ENCODE measurements at regions not wholly inside any gene's neighbourhood (a gene's known extent, or its start where the extent isn't known, plus 50 kb on each side); places are given as distances from the start of the nearest gene placed in this dataset.

GRCh38 chr2:4445821-4446220 is 742.4 kb downstream of the DCDC2C start:
- Histone ChIP-seq H3K36me3 (replicated peaks) (no peaks in the 10 kb centered on the region), H3K4me1 (no peaks in the 10 kb centered on the region), H3K4me3 (no peak overlapping the region), H3K27me3 (ENCODE audit: low read depth) (no peaks in the 10 kb centered on the region), H3K9me3 (no peaks in the 10 kb centered on the region)
- DNase-seq (ENCODE audit: low spot score in 2 of 2), result no peak
- in situ Hi-C loops (cut with MboI; ENCODE audit: low sequenced_read_pairs), result no loop called here

- Histone ChIP-seq H3K27me3 (ENCODE audit: low read depth) (0 out of 2 replicates have a peak, but pooled peaks cover 2% of the 10 kb centered on the region), H3K9me3 (no peaks in the 10 kb centered on the region; the same call in 1 of the 2 replicates), H3K36me3 (replicated peaks) (no peaks in the 10 kb centered on the region), H3K4me3 (no peak overlapping the region), H3K4me1 (no peaks in the 10 kb centered on the region)
- in situ Hi-C loops (cut with MboI; ENCODE audit: low sequenced_read_pairs), result no loop called here
- DNase-seq (ENCODE audit: low spot score in 2 of 2), result no peak
These were observed 751.5 kb downstream of the DCDC2C start for GRCh38 chr2:4454907-4455306.

GRCh38 chr2:4455486-4456155 is 752.2 kb downstream of the DCDC2C start:
- Histone ChIP-seq H3K4me3 (no peak overlapping the region), H3K4me1 (no peaks in the 10 kb centered on the region), H3K9me3 (no peaks in the 10 kb centered on the region; the same call in 1 of the 2 replicates), H3K27me3 (ENCODE audit: low read depth) (0 out of 2 replicates have a peak, but pooled peaks cover 2% of the 10 kb centered on the region), H3K36me3 (replicated peaks) (no peaks in the 10 kb centered on the region)
- in situ Hi-C loops (cut with MboI; ENCODE audit: low sequenced_read_pairs), result no loop called here
- no peak for DNase-seq (ENCODE audit: low spot score in 2 of 2)

- DNase-seq (ENCODE audit: low spot score in 2 of 2), result no peak
- Histone ChIP-seq H3K36me3 (replicated peaks) (no peaks in the 10 kb centered on the region), H3K4me3 (no peak overlapping the region), H3K4me1 (no peaks in the 10 kb centered on the region), H3K9me3 (no peaks in the 10 kb centered on the region), H3K27me3 (ENCODE audit: low read depth) (no peaks in the 10 kb centered on the region)
- in situ Hi-C loops (cut with MboI; ENCODE audit: low sequenced_read_pairs), result no loop called here
These were observed 761.4 kb downstream of the DCDC2C start for GRCh38 chr2:4464634-4465266.

GRCh38 chr2:4465671-4466070 is 762.3 kb downstream of the DCDC2C start:
- Histone ChIP-seq H3K27me3 (ENCODE audit: low read depth) (no peaks in the 10 kb centered on the region), H3K4me1 (no peaks in the 10 kb centered on the region), H3K4me3 (no peak overlapping the region), H3K9me3 (no peaks in the 10 kb centered on the region), H3K36me3 (replicated peaks) (no peaks in the 10 kb centered on the region)
- DNase-seq (ENCODE audit: low spot score in 2 of 2), result no peak
- in situ Hi-C loops (cut with MboI; ENCODE audit: low sequenced_read_pairs), result no loop called here

- H3K27me3 ChIP-seq (ENCODE audit: low read depth), result no peaks in the 10 kb centered on the region
- DNase-seq (ENCODE audit: low spot score in 2 of 2), result no peak
- H3K36me3 ChIP-seq (replicated peaks), result no peaks in the 10 kb centered on the region
- H3K9me3 ChIP-seq, result no peaks in the 10 kb centered on the region
- in situ Hi-C loops (cut with MboI; ENCODE audit: low sequenced_read_pairs), result no loop called here
- H3K4me1 ChIP-seq, result no peaks in the 10 kb centered on the region
- H3K4me3 ChIP-seq, result no peak overlapping the region
These were observed 772.2 kb downstream of the DCDC2C start for GRCh38 chr2:4475618-4476017.

- no peaks in the 10 kb centered on the region for H3K36me3 ChIP-seq (replicated peaks)
- in situ Hi-C loops (cut with MboI; ENCODE audit: low sequenced_read_pairs), result no loop called here
- no peaks in the 10 kb centered on the region for H3K27me3 ChIP-seq (ENCODE audit: low read depth)
- H3K9me3 ChIP-seq, result peaks cover 5% of the 10 kb centered on the region; the same call in 1 of the 2 replicates
- no peaks in the 10 kb centered on the region for H3K4me1 ChIP-seq
- no peak overlapping the region for H3K4me3 ChIP-seq
- no peak for DNase-seq (ENCODE audit: low spot score in 2 of 2)
These were observed 779.7 kb downstream of the DCDC2C start for GRCh38 chr2:4483050-4483449.

- H3K4me3 ChIP-seq, result no peak overlapping the region
- H3K27me3 ChIP-seq (ENCODE audit: low read depth), result no peaks in the 10 kb centered on the region
- no peaks in the 10 kb centered on the region for H3K4me1 ChIP-seq
- in situ Hi-C loops (cut with MboI; ENCODE audit: low sequenced_read_pairs), result no loop called here
- H3K9me3 ChIP-seq, result peaks cover 5% of the 10 kb centered on the region; the same call in 1 of the 2 replicates
- H3K36me3 ChIP-seq (replicated peaks), result no peaks in the 10 kb centered on the region
- no peak for DNase-seq (ENCODE audit: low spot score in 2 of 2)
These were observed 783.6 kb downstream of the DCDC2C start for GRCh38 chr2:4486971-4487370.

GRCh38 chr2:4499316-4500030 is 796.1 kb downstream of the DCDC2C start:
- Histone ChIP-seq H3K27me3 (ENCODE audit: low read depth) (no peaks in the 10 kb centered on the region), H3K36me3 (replicated peaks) (no peaks in the 10 kb centered on the region), H3K9me3 (no peaks in the 10 kb centered on the region), H3K4me1 (no peaks in the 10 kb centered on the region; the same call in 1 of the 2 replicates), H3K4me3 (no peak overlapping the region)
- DNase-seq (ENCODE audit: low spot score in 2 of 2), result no peak
- in situ Hi-C loops (cut with MboI; ENCODE audit: low sequenced_read_pairs), result no loop called here

GRCh38 chr2:4501525-4501924 is 798.1 kb downstream of the DCDC2C start:
- H3K4me3 ChIP-seq, result no peak overlapping the region
- DNase-seq (ENCODE audit: low spot score in 2 of 2), result no peak
- H3K4me1 ChIP-seq, result no peaks in the 10 kb centered on the region
- H3K36me3 ChIP-seq (replicated peaks), result no peaks in the 10 kb centered on the region
- H3K27me3 ChIP-seq (ENCODE audit: low read depth), result no peaks in the 10 kb centered on the region
- H3K9me3 ChIP-seq, result no peaks in the 10 kb centered on the region
- in situ Hi-C loops (cut with MboI; ENCODE audit: low sequenced_read_pairs), result no loop called here

GRCh38 chr2:4502230-4502843 is 799.0 kb downstream of the DCDC2C start:
- in situ Hi-C loops (cut with MboI; ENCODE audit: low sequenced_read_pairs), result no loop called here
- Histone ChIP-seq H3K27me3 (ENCODE audit: low read depth) (no peaks in the 10 kb centered on the region), H3K4me3 (no peak overlapping the region), H3K36me3 (replicated peaks) (no peaks in the 10 kb centered on the region), H3K4me1 (no peaks in the 10 kb centered on the region), H3K9me3 (no peaks in the 10 kb centered on the region)
- no peak for DNase-seq (ENCODE audit: low spot score in 2 of 2)

- H3K27me3 ChIP-seq (ENCODE audit: low read depth), result no peaks in the 10 kb centered on the region
- H3K4me1 ChIP-seq, result no peaks in the 10 kb centered on the region
- no peaks in the 10 kb centered on the region for H3K36me3 ChIP-seq (replicated peaks)
- in situ Hi-C loops (cut with MboI; ENCODE audit: low sequenced_read_pairs), result no loop called here
- no peak overlapping the region for H3K4me3 ChIP-seq
- DNase-seq (ENCODE audit: low spot score in 2 of 2), result no peak
- no peaks in the 10 kb centered on the region for H3K9me3 ChIP-seq
These were observed 804.3 kb downstream of the DCDC2C start for GRCh38 chr2:4507661-4508060.

- H3K4me1 ChIP-seq, result no peaks in the 10 kb centered on the region
- no peaks in the 10 kb centered on the region for H3K36me3 ChIP-seq (replicated peaks)
- H3K9me3 ChIP-seq, result peaks cover 2% of the 10 kb centered on the region; the same call in 1 of the 2 replicates
- no peaks in the 10 kb centered on the region for H3K27me3 ChIP-seq (ENCODE audit: low read depth)
- in situ Hi-C loops (cut with MboI; ENCODE audit: low sequenced_read_pairs), result no loop called here
- no peak overlapping the region for H3K4me3 ChIP-seq
- DNase-seq (ENCODE audit: low spot score in 2 of 2), result no peak
These were observed 812.7 kb downstream of the DCDC2C start for GRCh38 chr2:4515871-4516761.
